Esophagus muscularis mucosa (tissue), 3 donors: ENCODE measurements at regions not wholly inside any gene's neighbourhood (a gene's known extent, or its start where the extent isn't known, plus 50 kb on each side); places are given as distances from the start of the nearest gene placed in this dataset.

ENCODE experiments used
- EP300 ChIP-seq: sonication (generic); formaldehyde crosslinking; IDR thresholded peaks from one replicate; pipeline ENCODE4 v1.6.1; 2017; ENCODE audit warnings: antibody characterized with exemption
- TF ChIP-seq, protein P1 (sequence below), 3 experiments: fragments of 200-600 bp in 2 of 3; fragments of 450-650 bp in 1 of 3; sonication (generic) in 2 of 3; IDR thresholded peaks; one replicate each; pipeline ENCODE4 v1.5.1; 2017 to 2019; ENCODE audit warnings: antibody characterized with exemption in 3 of 3, mild to moderate bottlenecking in 2 of 3, moderate library complexity in 1 of 3

DNA sequence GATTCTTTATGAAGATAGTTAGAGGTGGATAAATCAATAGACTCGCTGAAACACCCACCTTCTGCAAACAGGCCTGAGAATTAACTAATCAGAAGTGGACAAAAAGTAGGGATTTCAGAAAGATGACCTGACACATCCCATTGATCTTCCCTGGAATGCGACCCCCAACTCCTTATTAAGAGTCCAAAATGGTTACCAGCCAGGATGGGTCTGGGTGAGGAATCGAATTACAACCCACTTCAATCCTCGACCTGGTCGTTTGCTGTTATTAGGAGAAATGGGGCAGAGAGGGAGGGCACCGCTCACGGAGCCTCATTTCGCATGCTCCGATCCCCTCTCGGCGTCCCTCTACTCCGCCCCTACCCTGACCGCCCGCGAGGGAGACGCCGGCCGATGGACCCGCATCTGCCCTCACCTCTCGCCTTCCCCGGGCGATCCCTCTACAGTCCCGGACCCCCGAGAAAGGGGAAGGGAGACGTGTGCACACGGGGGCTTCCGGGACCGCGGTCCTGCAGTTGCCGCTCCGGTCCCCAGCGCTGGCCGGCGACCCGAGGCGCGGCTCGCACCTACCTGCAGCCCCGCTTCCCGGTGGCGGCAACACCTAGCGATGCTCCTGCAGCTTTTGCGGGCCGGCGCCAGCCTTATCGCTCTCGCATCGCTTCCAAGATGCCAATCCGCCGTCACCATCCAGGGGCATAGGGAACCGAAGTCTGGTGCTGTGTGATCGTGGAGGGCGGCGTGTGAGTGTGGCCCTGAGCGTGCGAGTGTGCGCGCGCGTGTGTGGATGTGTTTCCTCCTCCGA is 69.3 kb upstream of the USP15 start:
- TF ChIP-seq EP300 = no peak
- TF ChIP-seq, protein P1, sequence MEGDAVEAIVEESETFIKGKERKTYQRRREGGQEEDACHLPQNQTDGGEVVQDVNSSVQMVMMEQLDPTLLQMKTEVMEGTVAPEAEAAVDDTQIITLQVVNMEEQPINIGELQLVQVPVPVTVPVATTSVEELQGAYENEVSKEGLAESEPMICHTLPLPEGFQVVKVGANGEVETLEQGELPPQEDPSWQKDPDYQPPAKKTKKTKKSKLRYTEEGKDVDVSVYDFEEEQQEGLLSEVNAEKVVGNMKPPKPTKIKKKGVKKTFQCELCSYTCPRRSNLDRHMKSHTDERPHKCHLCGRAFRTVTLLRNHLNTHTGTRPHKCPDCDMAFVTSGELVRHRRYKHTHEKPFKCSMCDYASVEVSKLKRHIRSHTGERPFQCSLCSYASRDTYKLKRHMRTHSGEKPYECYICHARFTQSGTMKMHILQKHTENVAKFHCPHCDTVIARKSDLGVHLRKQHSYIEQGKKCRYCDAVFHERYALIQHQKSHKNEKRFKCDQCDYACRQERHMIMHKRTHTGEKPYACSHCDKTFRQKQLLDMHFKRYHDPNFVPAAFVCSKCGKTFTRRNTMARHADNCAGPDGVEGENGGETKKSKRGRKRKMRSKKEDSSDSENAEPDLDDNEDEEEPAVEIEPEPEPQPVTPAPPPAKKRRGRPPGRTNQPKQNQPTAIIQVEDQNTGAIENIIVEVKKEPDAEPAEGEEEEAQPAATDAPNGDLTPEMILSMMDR (IDR thresholded peaks at IDR 0.05) = no peak
